Caco-2 (cell line): ENCODE measurements at regions not wholly inside any gene's neighbourhood (a gene's known extent, or its start where the extent isn't known, plus 50 kb on each side); places are given as distances from the start of the nearest gene placed in this dataset.

Experiments used
- BruUV-seq: library from RNA; stranded (reverse); fragments of 400-500 nt; replicated peaks from 2 replicates; lab custom pipeline; 2021; lab: Mats Ljungman, UMichigan
- CTCF ChIA-PET: fragments of 300-600 bp; sonication (Branson Sonifier 250); formaldehyde crosslinking; loops from one replicate; lab custom pipeline; 2022; ENCODE audit warnings: antibody characterized with exemption; lab: Charles Lee
- POLR2A ChIA-PET: fragments of 300-600 bp; sonication (Branson Sonifier 250); formaldehyde crosslinking; loops from one replicate; lab custom pipeline; 2022; ENCODE audit warnings: antibody characterized with exemption; lab: Charles Lee
- DNase-seq, 2 experiments: peaks; one replicate each; pipeline versions ENCODE4 v3.0.0 to v3.0.0-alpha.2; 2020 to 2022
- H3K27me3 ChIP-seq: replicated peaks from 2 replicates; pipeline ENCODE4 v1.6.0; 2011; ENCODE audit warnings: low read length; ENCODE audit not compliant: control insufficient read depth, insufficient read depth
- H3K36me3 ChIP-seq: 2 replicates; pipeline ENCODE4 v1.5.1; 2011; ENCODE audit warnings: low read length; ENCODE audit not compliant: control insufficient read depth, insufficient read depth
- H3K4me1 ChIP-seq: fragments of 250-450 bp; sonication (Bioruptor Pico); 2 replicates; pipeline ENCODE4 v1.5.1; 2020; ENCODE audit warnings: mild to moderate bottlenecking
- H3K4me3 ChIP-seq: 2 replicates; pipeline ENCODE4 v1.5.1; 2011; ENCODE audit warnings: low read depth, mild to moderate bottlenecking, control low read depth, low read length
- H3K9me3 ChIP-seq: fragments of 250-450 bp; sonication (Bioruptor Pico); 2 replicates; pipeline ENCODE4 v1.5.1; 2020; ENCODE audit warnings: mild to moderate bottlenecking, moderate library complexity
- H3K27ac Mint-ChIP-seq: one replicate; pipeline ENCODE4 v1.8.0; 2022; ENCODE audit warnings: mixed read lengths; ENCODE audit not compliant: unreplicated experiment
- H3K27me3 Mint-ChIP-seq: one replicate; pipeline ENCODE4 v1.8.0; 2022; ENCODE audit warnings: mixed read lengths; ENCODE audit not compliant: insufficient read depth, unreplicated experiment
- H3K36me3 Mint-ChIP-seq: one replicate; pipeline ENCODE4 v1.8.0; 2022; ENCODE audit warnings: mild to moderate bottlenecking, mixed read lengths; ENCODE audit not compliant: insufficient read depth, unreplicated experiment
- H3K4me1 Mint-ChIP-seq: one replicate; pipeline ENCODE4 v1.8.0; 2022; ENCODE audit warnings: low read depth, mixed read lengths; ENCODE audit not compliant: unreplicated experiment
- H3K4me3 Mint-ChIP-seq: one replicate; pipeline ENCODE4 v1.8.0; 2022; ENCODE audit warnings: mild to moderate bottlenecking, moderate library complexity, mixed read lengths; ENCODE audit not compliant: unreplicated experiment
- H3K9me3 Mint-ChIP-seq: one replicate; pipeline ENCODE4 v1.8.0; 2022; ENCODE audit warnings: mixed read lengths; ENCODE audit not compliant: unreplicated experiment
- intact Hi-C: fragments of 100-400 bp; cut with micrococcal nuclease; formaldehyde crosslinking; loops from one replicate; pipeline ENCODE4 v1.10.0; 2022; ENCODE audit not compliant: unreplicated experiment
- TF ChIP-seq, protein P1 (sequence below), 2 experiments: fragments of 200-600 bp in 1 of 2; IDR thresholded peaks; 1 replicate in 1 of 2; 2 replicates in 1 of 2; pipeline versions ENCODE4 v1.5.1 to v1.8.0; 2011 to 2022; ENCODE audit warnings: antibody characterized with exemption in 1 of 2, control low read depth in 1 of 2, inconsistent platforms in 1 of 2, low read depth in 1 of 2, low read length in 1 of 2, mild to moderate bottlenecking in 1 of 2, moderate library complexity in 1 of 2; ENCODE audit not compliant: insufficient read depth in 1 of 2, severe bottlenecking in 1 of 2, unreplicated experiment in 1 of 2

DNA sequence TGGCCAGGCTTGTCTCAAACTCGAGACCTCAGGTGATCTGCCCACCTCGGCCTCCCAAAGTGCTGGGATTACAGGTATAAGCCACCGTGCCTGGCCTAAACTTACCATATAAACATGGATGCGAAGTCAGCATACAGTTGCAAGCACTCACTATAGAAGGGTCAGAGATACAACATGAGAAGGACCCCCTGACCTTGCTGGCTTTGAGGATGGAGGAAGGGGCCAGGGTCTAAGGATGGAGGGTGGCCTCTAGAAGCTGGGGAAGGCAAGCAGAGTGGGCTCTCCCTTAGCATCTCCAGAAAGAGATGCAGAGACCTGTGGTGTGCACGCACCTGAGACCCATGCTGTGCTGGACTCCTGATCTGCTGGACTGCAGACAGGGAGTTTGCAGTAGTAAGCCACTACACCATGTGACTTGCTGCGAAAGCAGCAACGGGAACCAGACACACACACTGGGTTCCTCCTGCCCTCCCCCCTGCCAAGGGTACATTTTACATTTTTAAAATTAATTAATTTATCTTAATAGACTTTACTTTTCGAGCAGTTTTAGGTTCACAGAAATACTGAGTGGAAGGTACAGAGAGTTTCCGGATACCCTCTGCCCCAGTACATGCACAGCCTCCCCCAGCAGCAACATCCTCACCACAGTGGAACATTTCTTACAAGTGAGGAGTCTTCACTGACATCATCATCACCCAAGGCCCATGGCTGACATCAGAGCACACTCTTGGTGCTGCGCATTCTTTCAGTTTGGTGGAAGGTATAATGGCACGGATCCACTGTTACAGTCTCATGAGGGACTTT, 170.1 kb upstream of the B3GAT1 start:
- no peak overlapping the region for H3K27ac Mint-ChIP-seq

DNA sequence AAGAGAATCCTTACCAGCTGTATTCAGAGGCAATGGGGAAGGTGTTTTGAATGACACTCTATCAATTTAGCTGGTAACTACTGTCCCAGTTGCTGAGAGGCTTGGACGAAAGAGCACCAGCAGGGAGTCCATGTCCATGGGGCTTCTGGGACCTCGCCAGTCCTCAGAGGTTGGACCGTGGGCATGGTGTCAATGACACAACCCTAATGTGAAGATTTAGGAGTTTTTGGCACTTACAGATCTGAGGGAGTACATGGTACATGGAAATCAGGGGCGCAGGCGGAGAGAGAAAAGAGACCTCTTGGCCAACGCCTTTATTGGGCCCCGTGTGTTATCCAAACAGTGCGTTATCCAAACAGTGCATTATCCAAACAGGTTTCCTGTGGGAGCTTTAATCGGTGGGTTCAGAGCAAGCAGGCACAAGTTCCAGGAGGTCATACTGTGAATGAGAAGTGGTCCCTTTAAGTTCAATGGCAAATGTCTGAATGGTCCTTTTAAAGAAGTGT, 169.1 kb upstream of the B3GAT1 start:
- Mint-ChIP-seq H3K4me3 (no peak overlapping the region), H3K27ac (no peak overlapping the region), H3K9me3 (no peaks in the 10 kb centered on the region), H3K36me3 (no peaks in the 10 kb centered on the region), H3K27me3 (no peaks in the 10 kb centered on the region), H3K4me1 (peaks cover 12% of the 10 kb centered on the region)
- H3K27me3 ChIP-seq: no peaks in the 10 kb centered on the region
- no TSS peak for BruUV-seq
- H3K9me3 ChIP-seq: no peaks in the 10 kb centered on the region
- peaks cover 9% of the 10 kb centered on the region for H3K4me1 ChIP-seq
- H3K36me3 ChIP-seq: no peaks in the 10 kb centered on the region
- TF ChIP-seq, protein P1, sequence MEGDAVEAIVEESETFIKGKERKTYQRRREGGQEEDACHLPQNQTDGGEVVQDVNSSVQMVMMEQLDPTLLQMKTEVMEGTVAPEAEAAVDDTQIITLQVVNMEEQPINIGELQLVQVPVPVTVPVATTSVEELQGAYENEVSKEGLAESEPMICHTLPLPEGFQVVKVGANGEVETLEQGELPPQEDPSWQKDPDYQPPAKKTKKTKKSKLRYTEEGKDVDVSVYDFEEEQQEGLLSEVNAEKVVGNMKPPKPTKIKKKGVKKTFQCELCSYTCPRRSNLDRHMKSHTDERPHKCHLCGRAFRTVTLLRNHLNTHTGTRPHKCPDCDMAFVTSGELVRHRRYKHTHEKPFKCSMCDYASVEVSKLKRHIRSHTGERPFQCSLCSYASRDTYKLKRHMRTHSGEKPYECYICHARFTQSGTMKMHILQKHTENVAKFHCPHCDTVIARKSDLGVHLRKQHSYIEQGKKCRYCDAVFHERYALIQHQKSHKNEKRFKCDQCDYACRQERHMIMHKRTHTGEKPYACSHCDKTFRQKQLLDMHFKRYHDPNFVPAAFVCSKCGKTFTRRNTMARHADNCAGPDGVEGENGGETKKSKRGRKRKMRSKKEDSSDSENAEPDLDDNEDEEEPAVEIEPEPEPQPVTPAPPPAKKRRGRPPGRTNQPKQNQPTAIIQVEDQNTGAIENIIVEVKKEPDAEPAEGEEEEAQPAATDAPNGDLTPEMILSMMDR (IDR thresholded peaks at IDR 0.05; ENCODE audit: insufficient read depth in 1 of 2, low read depth in 1 of 2, low read length in 1 of 2, severe bottlenecking in 1 of 2, unreplicated experiment in 1 of 2): no peak
- ChIA-PET POLR2A (no interaction called here), CTCF (no interaction called here)
- intact Hi-C loops: loop anchor here (1.0 kb wide), 1 partner anchor 42 kb away; no protein-coding TSS in a partner anchor
- no peak for DNase-seq
- no peak overlapping the region for H3K4me3 ChIP-seq

More for the DNA sequence above, 170.1 kb upstream of the B3GAT1 start:
- Histone ChIP-seq H3K4me3 (no peak overlapping the region), H3K9me3 (no peaks in the 10 kb centered on the region), H3K4me1 (peaks cover 13% of the 10 kb centered on the region), H3K36me3 (no peaks in the 10 kb centered on the region), H3K27me3 (no peaks in the 10 kb centered on the region)
- POLR2A ChIA-PET: no interaction called here
- TF ChIP-seq, protein P1 (IDR thresholded peaks at IDR 0.05; ENCODE audit: insufficient read depth in 1 of 2, low read depth in 1 of 2, low read length in 1 of 2, severe bottlenecking in 1 of 2, unreplicated experiment in 1 of 2): no peak
- no peaks in the 10 kb centered on the region for H3K36me3 Mint-ChIP-seq
- no peak overlapping the region for H3K4me3 Mint-ChIP-seq
- no TSS peak for BruUV-seq
- CTCF ChIA-PET: no interaction called here
- no peak for DNase-seq
- no peaks in the 10 kb centered on the region for H3K9me3 Mint-ChIP-seq
- no peaks in the 10 kb centered on the region for H3K27me3 Mint-ChIP-seq
- intact Hi-C loops: loop anchor here (1.0 kb wide), 1 partner anchor 41 kb away; no protein-coding TSS in a partner anchor
- peaks cover 12% of the 10 kb centered on the region for H3K4me1 Mint-ChIP-seq

- Mint-ChIP-seq H3K27me3 (no peaks in the 10 kb centered on the region), H3K36me3 (no peaks in the 10 kb centered on the region), H3K4me3 (no peak overlapping the region), H3K4me1 (peaks cover 12% of the 10 kb centered on the region), H3K9me3 (no peaks in the 10 kb centered on the region), H3K27ac (no peak overlapping the region)
- no TSS peak for BruUV-seq
- ChIA-PET CTCF (no interaction called here), POLR2A (no interaction called here)
- TF ChIP-seq, protein P1 (IDR thresholded peaks at IDR 0.05; ENCODE audit: insufficient read depth in 1 of 2, low read depth in 1 of 2, low read length in 1 of 2, severe bottlenecking in 1 of 2, unreplicated experiment in 1 of 2): no peak
- H3K9me3 ChIP-seq: no peaks in the 10 kb centered on the region
- intact Hi-C loops: no loop called here
- DNase-seq: no peak
- no peaks in the 10 kb centered on the region for H3K27me3 ChIP-seq
- H3K36me3 ChIP-seq: no peaks in the 10 kb centered on the region
- peaks cover 5% of the 10 kb centered on the region; the same call in 1 of the 2 replicates for H3K4me1 ChIP-seq
- H3K4me3 ChIP-seq: no peak overlapping the region
These were observed 168.6 kb upstream of the B3GAT1 start for GRCh38 chr11:134580610-134580975.
